Transverse colon (tissue), 4 donors: ENCODE measurements at regions not wholly inside any gene's neighbourhood (a gene's known extent, or its start where the extent isn't known, plus 50 kb on each side); places are given as distances from the start of the nearest gene placed in this dataset.

Experiments
- CTCF ChIP-seq, 5 experiments: fragments of 200-600 bp in 3 of 5; fragments of 450-650 bp in 2 of 5; sonication (generic) in 3 of 5; IDR thresholded peaks; 1 replicate in 2 of 5; 2 replicates in 3 of 5; pipeline ENCODE4 v1.5.1; 2016 to 2017; ENCODE audit warnings: antibody characterized with exemption in 5 of 5, inconsistent platforms in 3 of 5, mild to moderate bottlenecking in 2 of 5, moderate library complexity in 1 of 5
- EP300 ChIP-seq: sonication (generic); formaldehyde crosslinking; IDR thresholded peaks from one replicate; pipeline ENCODE4 v1.6.1; 2017; ENCODE audit warnings: antibody characterized with exemption, low read depth
- POLR2A ChIP-seq: fragments of 450-650 bp; IDR thresholded peaks from one replicate; pipeline ENCODE4 v1.6.1; 2016; ENCODE audit warnings: antibody characterized with exemption, mild to moderate bottlenecking, moderate library complexity
- POLR2AphosphoS5 ChIP-seq, 3 donors: sonication (generic); formaldehyde crosslinking; IDR thresholded peaks; one replicate each; pipeline ENCODE4 v1.6.1; 2016; ENCODE audit warnings: antibody characterized with exemption in 3 of 3

GRCh38 chr13:109481040-109481439, 305.3 kb downstream of the IRS2 start:
- TF ChIP-seq CTCF (IDR thresholded peaks at IDR 0.05) (no peak), POLR2A (no peak), POLR2AphosphoS5 (IDR thresholded peaks at IDR 0.05) (no peak), EP300 (no peak)
